K562 (cell line): ENCODE measurements at regions not wholly inside any gene's neighbourhood (a gene's known extent, or its start where the extent isn't known, plus 50 kb on each side); places are given as distances from the start of the nearest gene placed in this dataset.

Experiments
- ATAC-seq: fragments of 200-7000 bp; cut with Tn5 transposase; 3 replicates; pipeline ENCODE4 v1.9.1; 2020; ENCODE audit warnings: moderate library complexity
- BruUV-seq: library from RNA; stranded (reverse); fragments of 400-500 nt; replicated peaks from 2 replicates; lab custom pipeline; 2021; lab: Mats Ljungman, UMichigan
- CTCF ChIA-PET: fragments of 300-600 bp; formaldehyde crosslinking; extraction: SDS; loops from one replicate; lab custom pipeline; 2021; ENCODE audit warnings: low intra/inter-chr PET ratio; lab: Yijun Ruan, JAX
- POLR2A ChIA-PET: fragments of 300-600, 350-650 bp; sonication (Branson Sonifier 250); formaldehyde crosslinking; extraction: SDS; loops from one replicate; lab custom pipeline; 2021; ENCODE audit warnings: antibody characterized with exemption, inconsistent platforms; lab: Yijun Ruan, JAX
- DNase-seq, 4 experiments: peaks; one replicate each; pipeline versions ENCODE4 v3.0.0 to v3.0.0-alpha.2; 2011 to 2018; ENCODE audit warnings: low spot score in 3 of 4, mixed read lengths in 3 of 4; ENCODE audit errors: extremely low read depth in 1 of 4
- FAIRE-seq: peaks from 2 replicates; lab custom pipeline; 2011; peaks lifted over from hg19 to GRCh38; lab: Jason Lieb, UNC
- H2AFZ ChIP-seq: 2 replicates; pipeline ENCODE4 v1.6.0; 2011; ENCODE audit warnings: low read depth, low read length, control low read depth, inconsistent platforms
- H3K27ac ChIP-seq: fragments of 200-600 bp; 3 replicates; pipeline ENCODE4 v1.8.0; 2011; ENCODE audit warnings: low read depth, mild to moderate bottlenecking, control low read depth, inconsistent platforms, low read length, moderate library complexity, mixed read lengths; ENCODE audit errors: extremely low read depth
- H3K27me3 ChIP-seq, 2 experiments: fragments of 300-600 bp in 1 of 2; 2 replicates in 1 of 2; 3 replicates in 1 of 2; pipeline versions ENCODE4 v1.6.0 to v1.8.0; 2011; ENCODE audit warnings: inconsistent platforms in 2 of 2, low read length in 2 of 2, mild to moderate bottlenecking in 1 of 2, mixed read lengths in 1 of 2, moderate library complexity in 1 of 2; ENCODE audit not compliant: control insufficient read depth in 2 of 2, insufficient read depth in 2 of 2
- H3K36me3 ChIP-seq: fragments of 300-600 bp; 3 replicates; pipeline ENCODE4 v1.8.0; 2011; ENCODE audit warnings: mild to moderate bottlenecking, low read length, inconsistent platforms; ENCODE audit not compliant: control insufficient read depth, insufficient read depth
- H3K4me1 ChIP-seq, 2 experiments: fragments of 200-600 bp in 1 of 2; replicated peaks in 1 of 2; 2 replicates in 1 of 2; 3 replicates in 1 of 2; pipeline versions ENCODE4 v1.5.1 to v1.8.0; 2011; ENCODE audit warnings: inconsistent platforms in 2 of 2, low read length in 2 of 2, mild to moderate bottlenecking in 1 of 2, mixed read lengths in 1 of 2, moderate library complexity in 1 of 2; ENCODE audit not compliant: control insufficient read depth in 2 of 2, insufficient read depth in 2 of 2
- H3K4me2 ChIP-seq: 2 replicates; pipeline ENCODE4 v1.6.1; 2011; ENCODE audit warnings: low read length, control low read depth, inconsistent platforms, mixed read lengths; ENCODE audit not compliant: insufficient read depth
- H3K4me3 ChIP-seq: fragments of 200-600 bp; sonication (generic), shearing (Covaris generic); 2 replicates; pipeline ENCODE4 v1.5.1; 2016; ENCODE audit warnings: control low read depth, inconsistent platforms
- H3K79me2 ChIP-seq: fragments of 200-600 bp; 3 replicates; pipeline ENCODE4 v1.8.0; 2011; ENCODE audit warnings: low read length, inconsistent platforms; ENCODE audit not compliant: control insufficient read depth, insufficient read depth
- H3K9ac ChIP-seq, 2 experiments: 2 replicates each; pipeline versions ENCODE4 v1.6.0 to v1.6.1; 2011; ENCODE audit warnings: low read depth in 2 of 2, low read length in 2 of 2, control low read depth in 1 of 2, inconsistent platforms in 1 of 2, mild to moderate bottlenecking in 1 of 2, mixed read lengths in 1 of 2; ENCODE audit not compliant: insufficient read depth in 1 of 2
- H3K9me1 ChIP-seq: one replicate; pipeline ENCODE4 v1.6.0; 2011; ENCODE audit warnings: inconsistent platforms, mild to moderate bottlenecking, low read length, moderate library complexity; ENCODE audit not compliant: control insufficient read depth, insufficient read depth
- H3K9me3 ChIP-seq: replicated peaks from 2 replicates; pipeline ENCODE4 v1.5.1; 2011; ENCODE audit warnings: low read depth, low read length, inconsistent platforms; ENCODE audit not compliant: control insufficient read depth, insufficient read depth
- H4K20me1 ChIP-seq: replicated peaks from 2 replicates; pipeline ENCODE4 v1.6.1; 2011; ENCODE audit warnings: low read length, inconsistent platforms, mixed read lengths; ENCODE audit not compliant: control insufficient read depth, insufficient read depth
- ELF2 ChIP-seq: fragments of 250-450 bp; sonication (Bioruptor Pico); IDR thresholded peaks from 2 replicates; pipeline ENCODE4 v1.5.0; 2021; ENCODE audit warnings: mild to moderate bottlenecking
- FOS ChIP-seq: IDR thresholded peaks from 3 replicates; pipeline ENCODE4 v1.6.1; 2011; ENCODE audit not compliant: insufficient read length; ENCODE audit errors: extremely low read depth
- HMG20B ChIP-seq: fragments of 250-450 bp; sonication (Bioruptor Pico); IDR thresholded peaks from 2 replicates; pipeline ENCODE4 v1.5.0; 2021; ENCODE audit warnings: mild to moderate bottlenecking
- KDM5B ChIP-seq: fragments of 200-600 bp; sonication (generic); IDR thresholded peaks from 2 replicates; pipeline ENCODE4 v1.6.1; 2012; ENCODE audit warnings: low read depth, mild to moderate bottlenecking, moderate library complexity, low read length, control low read depth, inconsistent platforms; ENCODE audit not compliant: insufficient replicate concordance
- THRAP3 ChIP-seq: fragments of 450-650 bp; IDR thresholded peaks from 2 replicates; pipeline ENCODE4 v1.6.1; 2016; ENCODE audit warnings: mild to moderate bottlenecking, inconsistent platforms, borderline replicate concordance
- TRIM24 ChIP-seq, 2 experiments: fragments of 450-650 bp; IDR thresholded peaks; 2 replicates each; pipeline ENCODE4 v1.6.1; 2016
- ZNF165 ChIP-seq: fragments of 250-450 bp; sonication (Bioruptor Pico); IDR thresholded peaks from 2 replicates; pipeline ENCODE4 v1.4.0; 2020; ENCODE audit warnings: borderline replicate concordance
- ZNF586 ChIP-seq: fragments of 450-650 bp; formaldehyde crosslinking; conservative IDR thresholded peaks from 2 replicates; pipeline ENCODE4 v1.4.0; 2020; ENCODE audit warnings: mild to moderate bottlenecking, moderate library complexity
- ZNF76 ChIP-seq: fragments of 250-450 bp; sonication (Bioruptor Pico); IDR thresholded peaks from 2 replicates; pipeline ENCODE4 v1.4.0; 2020; ENCODE audit warnings: mild to moderate bottlenecking, moderate library complexity, borderline replicate concordance
- WGBS: fragments of 100-300 bp; shearing (Covaris generic); methylation state at CpG from one replicate; pipeline ENCODE4 v1.1.6; 2016; ENCODE audit warnings: low coverage, mixed read lengths; ENCODE audit not compliant: insufficient coverage; ENCODE audit errors: missing lambda C conversion rate; 5-methylcytosine and 5-hydroxymethylcytosine counted together
- in situ Hi-C: fragments of 300-500 bp; cut with MboI; formaldehyde crosslinking; loops from 4 replicates; pipeline ENCODE4 v1.15.0; 2018; ENCODE audit warnings: inconsistent platforms, mixed read lengths
- intact Hi-C: fragments of 100-400 bp; cut with micrococcal nuclease; formaldehyde crosslinking; loops from 2 replicates; pipeline ENCODE4 v1.14.2; 2022
- TF ChIP-seq, protein P1 (sequence below): sonication (generic); formaldehyde crosslinking; IDR thresholded peaks from 2 replicates; pipeline ENCODE4 v1.8.1; 2023; ENCODE audit warnings: missing genetic modification reagents, mild to moderate bottlenecking, borderline replicate concordance
- TF ChIP-seq, protein P2 (sequence below), 2 experiments: fragments of 450-650 bp in 1 of 2; IDR thresholded peaks; 2 replicates each; pipeline ENCODE4 v1.6.1; 2011 to 2017; ENCODE audit warnings: low read depth in 2 of 2, antibody characterized with exemption in 1 of 2, borderline replicate concordance in 1 of 2, low read length in 1 of 2, mild to moderate bottlenecking in 1 of 2, mixed read lengths in 1 of 2; ENCODE audit not compliant: control insufficient read depth in 1 of 2

DNA sequence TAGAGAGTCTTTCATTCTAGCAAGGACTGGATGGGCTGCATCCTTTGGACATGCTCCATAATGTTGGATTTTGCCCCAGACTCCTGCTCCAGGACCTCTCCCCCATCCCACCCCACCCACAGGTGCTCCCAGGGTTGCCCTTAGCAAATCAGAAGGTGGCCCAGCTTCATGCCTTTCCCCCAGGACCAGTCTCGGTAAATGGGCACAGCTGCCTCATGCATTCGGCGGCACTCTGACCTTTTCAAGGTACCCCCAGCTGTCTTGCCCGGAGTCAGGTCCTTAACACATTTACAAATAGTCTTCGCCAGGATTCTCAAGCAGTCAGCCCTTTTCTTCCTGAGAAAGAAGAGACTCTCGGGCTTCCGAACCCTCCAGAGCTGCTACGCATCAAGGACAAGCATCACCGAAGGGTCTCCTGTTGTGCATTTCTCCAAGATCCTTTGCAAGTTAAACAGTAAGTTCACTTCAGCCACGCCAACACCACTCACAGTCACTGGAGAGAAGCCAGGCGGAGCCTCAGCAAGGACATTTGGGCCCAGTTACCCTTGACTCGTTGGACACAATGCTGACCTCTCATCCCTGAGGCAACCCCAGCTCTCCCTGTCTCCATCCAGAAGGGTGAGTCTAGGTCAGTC lies 287.8 kb downstream of the FAM43A start (continued):
- TF ChIP-seq FOS, result no peak

DNA sequence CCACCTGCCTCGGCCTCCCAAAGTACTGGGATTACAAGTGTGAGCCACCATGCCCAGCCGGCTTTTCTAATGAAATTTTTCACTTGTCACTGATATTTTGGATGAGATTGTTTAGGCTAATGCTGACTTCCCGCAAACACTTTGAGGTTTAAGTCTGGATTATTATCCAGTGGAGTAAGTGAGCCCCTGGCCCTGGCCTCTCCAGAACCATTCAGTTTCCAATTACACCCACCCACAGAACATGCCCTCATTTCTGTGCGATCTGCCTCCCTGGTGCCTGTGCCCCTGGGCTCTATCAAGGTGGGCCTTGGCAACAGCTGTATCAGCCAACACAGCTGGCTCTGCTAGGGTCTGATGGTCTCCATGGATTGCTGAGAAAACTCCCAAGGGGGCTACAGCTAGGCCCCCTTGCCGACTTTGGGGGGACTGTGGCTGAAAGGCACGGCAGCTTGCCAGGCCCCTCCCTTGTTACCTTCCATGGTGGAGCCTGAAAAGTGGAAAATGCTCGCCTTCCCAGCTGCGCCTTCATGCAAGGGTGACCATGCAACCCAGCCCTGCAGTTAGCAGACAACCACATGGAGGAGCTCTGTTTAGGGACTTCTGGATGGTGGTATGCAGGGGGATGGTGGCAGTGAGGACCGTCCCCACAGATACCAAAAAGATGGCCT lies 288.9 kb downstream of the FAM43A start:
- H3K9me1 ChIP-seq, result no peaks in the 10 kb centered on the region
- no peak overlapping the region for H3K27ac ChIP-seq
- DNase-seq (no peak), FAIRE-seq (no peak), ATAC-seq (no peak)
- WGBS, result 2% methylated on average over 9 of the region's 9 CpGs
- no TSS peak for BruUV-seq
- POLR2A ChIA-PET, result interaction anchor here (1.3 kb wide), 1 partner anchor 14 kb away, joined by 4 read pairs; no protein-coding TSS in a partner anchor
- H3K4me1 ChIP-seq, result no peaks in the 10 kb centered on the region
- H3K27me3 ChIP-seq, result peaks cover 33 to 59% of the 10 kb centered on the region in 2 experiments; a peak in 4 of 5 replicates
- intact Hi-C loops (no loop called here), in situ Hi-C loops (no loop called here)
- no peaks in the 10 kb centered on the region for H4K20me1 ChIP-seq
- TF ChIP-seq TRIM24 (IDR thresholded peaks at IDR 0.05) (no peak), KDM5B (no peak), THRAP3 (no peak), ZNF586 (CRISPR knock-in tag) (no peak), ZNF165 (CRISPR knock-in tag) (no peak), ELF2 (CRISPR knock-in tag) (no peak), ZNF76 (CRISPR knock-in tag) (no peak), HMG20B (no peak)
- TF ChIP-seq, protein P1, sequence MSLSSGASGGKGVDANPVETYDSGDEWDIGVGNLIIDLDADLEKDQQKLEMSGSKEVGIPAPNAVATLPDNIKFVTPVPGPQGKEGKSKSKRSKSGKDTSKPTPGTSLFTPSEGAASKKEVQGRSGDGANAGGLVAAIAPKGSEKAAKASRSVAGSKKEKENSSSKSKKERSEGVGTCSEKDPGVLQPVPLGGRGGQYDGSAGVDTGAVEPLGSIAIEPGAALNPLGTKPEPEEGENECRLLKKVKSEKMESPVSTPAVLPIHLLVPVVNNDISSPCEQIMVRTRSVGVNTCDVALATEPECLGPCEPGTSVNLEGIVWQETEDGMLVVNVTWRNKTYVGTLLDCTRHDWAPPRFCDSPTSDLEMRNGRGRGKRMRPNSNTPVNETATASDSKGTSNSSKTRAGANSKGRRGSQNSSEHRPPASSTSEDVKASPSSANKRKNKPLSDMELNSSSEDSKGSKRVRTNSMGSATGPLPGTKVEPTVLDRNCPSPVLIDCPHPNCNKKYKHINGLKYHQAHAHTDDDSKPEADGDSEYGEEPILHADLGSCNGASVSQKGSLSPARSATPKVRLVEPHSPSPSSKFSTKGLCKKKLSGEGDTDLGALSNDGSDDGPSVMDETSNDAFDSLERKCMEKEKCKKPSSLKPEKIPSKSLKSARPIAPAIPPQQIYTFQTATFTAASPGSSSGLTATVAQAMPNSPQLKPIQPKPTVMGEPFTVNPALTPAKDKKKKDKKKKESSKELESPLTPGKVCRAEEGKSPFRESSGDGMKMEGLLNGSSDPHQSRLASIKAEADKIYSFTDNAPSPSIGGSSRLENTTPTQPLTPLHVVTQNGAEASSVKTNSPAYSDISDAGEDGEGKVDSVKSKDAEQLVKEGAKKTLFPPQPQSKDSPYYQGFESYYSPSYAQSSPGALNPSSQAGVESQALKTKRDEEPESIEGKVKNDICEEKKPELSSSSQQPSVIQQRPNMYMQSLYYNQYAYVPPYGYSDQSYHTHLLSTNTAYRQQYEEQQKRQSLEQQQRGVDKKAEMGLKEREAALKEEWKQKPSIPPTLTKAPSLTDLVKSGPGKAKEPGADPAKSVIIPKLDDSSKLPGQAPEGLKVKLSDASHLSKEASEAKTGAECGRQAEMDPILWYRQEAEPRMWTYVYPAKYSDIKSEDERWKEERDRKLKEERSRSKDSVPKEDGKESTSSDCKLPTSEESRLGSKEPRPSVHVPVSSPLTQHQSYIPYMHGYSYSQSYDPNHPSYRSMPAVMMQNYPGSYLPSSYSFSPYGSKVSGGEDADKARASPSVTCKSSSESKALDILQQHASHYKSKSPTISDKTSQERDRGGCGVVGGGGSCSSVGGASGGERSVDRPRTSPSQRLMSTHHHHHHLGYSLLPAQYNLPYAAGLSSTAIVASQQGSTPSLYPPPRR (CRISPR knock-in tag), result no peak
- TF ChIP-seq, protein P2, sequence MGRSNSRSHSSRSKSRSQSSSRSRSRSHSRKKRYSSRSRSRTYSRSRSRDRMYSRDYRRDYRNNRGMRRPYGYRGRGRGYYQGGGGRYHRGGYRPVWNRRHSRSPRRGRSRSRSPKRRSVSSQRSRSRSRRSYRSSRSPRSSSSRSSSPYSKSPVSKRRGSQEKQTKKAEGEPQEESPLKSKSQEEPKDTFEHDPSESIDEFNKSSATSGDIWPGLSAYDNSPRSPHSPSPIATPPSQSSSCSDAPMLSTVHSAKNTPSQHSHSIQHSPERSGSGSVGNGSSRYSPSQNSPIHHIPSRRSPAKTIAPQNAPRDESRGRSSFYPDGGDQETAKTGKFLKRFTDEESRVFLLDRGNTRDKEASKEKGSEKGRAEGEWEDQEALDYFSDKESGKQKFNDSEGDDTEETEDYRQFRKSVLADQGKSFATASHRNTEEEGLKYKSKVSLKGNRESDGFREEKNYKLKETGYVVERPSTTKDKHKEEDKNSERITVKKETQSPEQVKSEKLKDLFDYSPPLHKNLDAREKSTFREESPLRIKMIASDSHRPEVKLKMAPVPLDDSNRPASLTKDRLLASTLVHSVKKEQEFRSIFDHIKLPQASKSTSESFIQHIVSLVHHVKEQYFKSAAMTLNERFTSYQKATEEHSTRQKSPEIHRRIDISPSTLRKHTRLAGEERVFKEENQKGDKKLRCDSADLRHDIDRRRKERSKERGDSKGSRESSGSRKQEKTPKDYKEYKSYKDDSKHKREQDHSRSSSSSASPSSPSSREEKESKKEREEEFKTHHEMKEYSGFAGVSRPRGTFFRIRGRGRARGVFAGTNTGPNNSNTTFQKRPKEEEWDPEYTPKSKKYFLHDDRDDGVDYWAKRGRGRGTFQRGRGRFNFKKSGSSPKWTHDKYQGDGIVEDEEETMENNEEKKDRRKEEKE (IDR thresholded peaks at IDR 0.05; ENCODE audit: borderline replicate concordance in 1 of 2, control insufficient read depth in 1 of 2, low read depth in 2 of 2, low read length in 1 of 2), result no peak
- H3K79me2 ChIP-seq, result no peaks in the 10 kb centered on the region
- H3K4me2 ChIP-seq, result no peak overlapping the region
- CTCF ChIA-PET, result no interaction called here
- H3K9me3 ChIP-seq, result no peaks in the 10 kb centered on the region
- no peak overlapping the region for H2AFZ ChIP-seq
- no peak overlapping the region for H3K9ac ChIP-seq
- no peak overlapping the region for H3K4me3 ChIP-seq
- no peaks in the 10 kb centered on the region for H3K36me3 ChIP-seq
